ENCODE measurements at regions not wholly inside any gene's neighbourhood (a gene's known extent, or its start where the extent isn't known, plus 50 kb on each side); places are given as distances from the start of the nearest gene placed in this dataset.

DNA sequence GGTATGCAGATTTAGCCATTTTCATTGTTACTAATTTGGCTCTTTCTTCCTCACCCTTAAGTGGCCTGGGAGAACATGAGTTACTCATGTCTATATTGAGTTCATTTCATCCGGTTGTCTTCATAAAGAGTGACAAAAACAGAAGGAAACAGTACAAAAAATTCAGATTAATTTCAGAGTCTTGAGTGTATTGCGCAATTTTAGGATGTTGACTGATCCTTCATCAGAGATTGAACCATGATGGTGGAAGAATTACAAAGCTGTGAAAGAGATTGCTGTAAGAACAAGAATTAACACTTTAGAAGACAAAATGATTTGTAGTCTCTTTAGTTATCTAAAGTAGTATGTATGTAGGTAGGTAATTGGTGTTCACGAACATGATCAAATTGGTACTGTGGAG lies 194.0 kb upstream of the PPP1R3A start:
- DNase-seq (ENCODE audit: low spot score) = no peak

DNA sequence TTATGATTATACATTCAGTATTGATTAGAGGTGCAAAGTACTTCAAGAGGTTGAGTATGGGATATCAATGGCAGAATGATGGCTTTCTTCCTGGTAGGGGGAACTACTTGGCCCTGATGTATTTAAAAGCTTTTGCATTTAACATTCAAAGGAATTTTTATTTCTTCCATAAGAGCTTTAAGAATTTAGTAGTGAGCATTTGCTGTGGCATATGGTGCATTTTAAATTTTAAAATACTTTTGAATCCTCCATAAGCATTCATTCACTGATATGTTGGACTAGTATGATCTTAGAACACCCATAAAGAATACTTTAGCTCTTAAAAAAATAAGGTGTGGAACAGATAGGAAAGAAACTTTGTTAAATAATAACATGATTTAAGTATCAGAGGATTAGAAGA lies 191.9 kb upstream of the PPP1R3A start:
- no peak for DNase-seq (ENCODE audit: low spot score)

DNA sequence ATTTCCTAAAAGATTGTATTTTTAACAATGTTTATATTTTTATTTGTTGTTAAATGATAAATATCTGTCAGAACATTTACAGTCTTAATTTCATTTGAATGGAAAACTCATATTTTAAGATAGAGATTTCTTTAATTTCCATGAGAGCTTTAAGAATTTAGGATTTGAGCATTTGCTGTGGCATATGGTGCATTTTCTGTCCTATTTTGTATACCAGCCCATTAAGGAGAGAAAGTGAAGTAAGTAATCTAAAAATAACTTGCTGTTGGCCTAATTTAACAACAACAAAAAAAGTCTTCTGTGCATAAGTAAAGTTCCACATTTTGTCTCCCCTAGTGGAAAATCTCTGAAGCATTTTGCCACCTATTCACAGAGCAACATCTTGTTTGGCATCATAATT lies 190.9 kb upstream of the PPP1R3A start:
- DNase-seq (ENCODE audit: low spot score) = no peak

DNA sequence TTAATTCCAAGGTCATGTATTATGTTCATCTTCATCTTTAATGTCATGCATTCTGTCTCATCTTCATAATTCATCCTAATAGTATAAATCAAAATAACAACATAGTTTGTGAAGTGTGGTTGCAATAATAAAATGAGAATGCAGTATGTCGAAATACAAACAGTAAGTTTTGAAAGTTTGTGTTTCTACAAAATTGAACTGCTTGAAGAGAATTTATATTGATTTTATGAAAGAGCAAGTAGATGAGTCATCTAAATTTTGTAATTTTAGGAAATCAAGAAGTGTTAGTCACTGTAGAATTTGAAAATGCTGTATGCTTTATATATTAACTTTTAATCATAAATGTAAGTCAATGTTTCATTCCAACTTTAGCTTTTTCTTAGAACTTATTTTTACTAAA lies 190.5 kb upstream of the PPP1R3A start:
- DNase-seq (ENCODE audit: low spot score) = no peak

DNA sequence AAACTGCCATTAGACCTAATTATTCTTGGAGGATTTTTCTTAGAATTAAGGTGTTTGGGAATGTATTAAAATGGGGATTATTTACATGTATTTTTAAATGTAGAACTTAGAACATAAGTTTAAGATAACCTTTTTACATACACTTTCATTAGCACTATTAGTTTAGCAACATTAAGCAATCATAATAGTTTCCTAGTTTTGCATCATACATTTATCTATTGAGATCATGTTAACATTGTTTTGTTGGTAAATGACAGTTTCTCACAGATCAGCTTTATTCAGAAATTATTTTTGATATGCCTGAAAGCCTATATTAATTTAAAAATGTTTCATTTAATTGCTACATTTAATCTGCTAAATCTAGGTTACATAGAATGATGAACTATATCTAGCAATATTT lies 189.7 kb upstream of the PPP1R3A start:
- no peak for DNase-seq (ENCODE audit: low spot score)

DNA sequence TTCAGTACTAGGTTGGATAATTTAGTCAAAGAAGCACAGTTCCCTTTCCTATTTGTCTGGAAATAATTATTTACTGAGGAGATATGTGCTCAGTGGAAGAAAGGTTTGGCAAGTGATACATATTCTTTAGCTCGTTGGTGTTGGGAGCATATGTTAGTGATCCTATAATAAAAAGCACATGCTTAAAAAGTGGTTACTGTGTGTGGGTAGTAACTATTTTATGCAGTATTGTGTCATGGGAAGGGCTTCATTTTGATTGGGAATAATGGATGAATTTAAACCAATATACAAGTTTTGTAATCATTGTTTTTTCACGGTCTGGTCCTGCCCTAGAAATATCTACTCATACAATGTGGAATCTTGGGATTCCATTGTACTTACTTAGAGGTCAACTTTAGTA lies 188.7 kb upstream of the PPP1R3A start:
- no peak for DNase-seq (ENCODE audit: low spot score)

DNA sequence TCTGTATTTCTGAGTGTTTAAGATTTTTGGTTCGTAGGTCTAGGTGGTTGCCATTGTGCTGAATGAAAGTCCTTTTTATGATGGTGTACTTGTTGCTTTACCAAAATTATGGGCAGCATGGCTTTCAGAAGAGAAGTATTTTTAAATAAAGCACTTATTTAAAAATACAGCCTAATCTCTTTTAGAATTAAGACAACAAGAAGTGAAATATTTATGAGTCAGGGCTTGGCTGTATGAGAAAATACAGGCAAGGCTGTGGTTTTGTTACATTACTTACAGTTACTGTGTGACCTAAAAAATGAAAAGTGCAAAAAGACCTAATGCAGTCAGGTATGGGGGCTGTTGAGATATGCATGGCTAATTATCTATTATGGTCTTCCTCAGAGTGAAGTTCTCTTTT lies 185.2 kb upstream of the PPP1R3A start:
- no peak for DNase-seq (ENCODE audit: low spot score)

DNA sequence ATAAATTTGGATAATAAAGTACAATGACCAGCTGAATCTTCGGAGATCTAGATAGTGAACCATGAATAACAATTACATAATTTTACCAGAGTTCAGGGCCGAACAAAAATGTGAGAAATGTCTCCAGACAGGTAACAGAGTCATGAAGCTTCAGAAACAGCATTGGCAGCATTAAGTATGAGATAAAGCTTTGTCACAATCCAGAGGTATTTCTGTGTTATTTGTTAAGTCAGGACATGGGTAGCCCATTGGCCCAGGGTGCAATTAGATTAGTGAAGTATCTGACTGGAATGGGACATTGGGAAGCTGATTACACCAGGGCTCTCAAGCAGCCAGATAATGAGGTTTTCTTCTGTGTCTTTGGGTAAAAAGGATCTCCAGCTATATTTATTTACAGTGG lies 184.2 kb upstream of the PPP1R3A start:
- no peak for DNase-seq (ENCODE audit: low spot score)

DNA sequence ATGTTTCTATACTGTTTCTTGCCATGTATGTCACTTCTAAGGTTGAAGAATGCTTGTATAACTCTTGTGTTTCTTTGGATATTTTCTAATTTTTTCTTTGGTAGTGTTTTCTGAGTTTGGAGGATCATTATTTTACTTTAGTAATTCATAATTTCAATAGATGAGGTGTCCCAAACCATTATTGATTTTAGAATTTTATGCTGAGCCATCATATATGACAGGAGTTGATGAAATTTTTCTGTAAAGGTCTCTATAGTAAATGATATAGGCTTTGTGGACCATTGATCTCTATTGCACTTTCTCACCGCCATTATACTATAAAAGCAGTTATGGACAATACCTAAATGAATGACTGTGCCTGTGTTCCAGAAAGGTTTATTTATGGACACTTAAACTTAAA lies 183.3 kb upstream of the PPP1R3A start:
- no peak for DNase-seq (ENCODE audit: low spot score)

DNA sequence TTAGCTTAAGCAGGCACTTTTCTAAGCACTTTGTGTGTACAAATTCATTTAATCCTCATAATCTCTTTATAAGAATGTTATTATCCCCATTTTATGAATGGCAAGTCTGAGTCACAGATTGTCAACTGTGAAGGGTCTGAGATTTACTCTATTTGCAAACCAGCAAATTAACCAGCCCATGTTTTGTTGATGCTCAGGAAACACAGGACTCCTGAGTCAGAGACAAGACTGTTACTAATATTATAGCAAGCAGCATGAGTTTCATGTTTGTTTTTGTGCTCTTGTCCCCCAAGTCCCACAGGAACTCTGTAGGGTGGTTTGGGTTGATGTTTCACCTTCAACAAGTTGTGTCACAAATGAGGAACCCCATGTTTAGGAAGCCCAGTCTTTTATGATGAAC lies 182.0 kb upstream of the PPP1R3A start:
- no peak for DNase-seq (ENCODE audit: low spot score)

DNA sequence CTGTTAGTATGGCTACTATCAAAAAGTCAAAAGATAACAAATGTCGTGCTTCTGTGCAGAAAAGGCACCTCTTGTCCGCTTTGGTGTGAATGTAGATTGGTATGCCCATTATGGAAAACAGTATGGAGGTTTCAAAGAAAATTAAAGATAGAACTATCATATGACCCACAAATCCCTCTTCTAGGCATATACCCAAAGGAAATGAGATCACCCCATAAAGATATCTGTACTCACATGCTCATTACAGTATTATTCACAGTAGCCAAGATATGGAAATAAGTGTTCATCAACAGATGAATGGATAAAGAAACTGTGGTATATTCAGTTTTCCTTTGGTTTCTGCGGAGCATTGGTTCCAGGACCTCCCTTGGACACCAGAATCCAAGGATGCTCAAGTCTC lies 180.5 kb upstream of the PPP1R3A start:
- no peak for DNase-seq (ENCODE audit: low spot score)

DNA sequence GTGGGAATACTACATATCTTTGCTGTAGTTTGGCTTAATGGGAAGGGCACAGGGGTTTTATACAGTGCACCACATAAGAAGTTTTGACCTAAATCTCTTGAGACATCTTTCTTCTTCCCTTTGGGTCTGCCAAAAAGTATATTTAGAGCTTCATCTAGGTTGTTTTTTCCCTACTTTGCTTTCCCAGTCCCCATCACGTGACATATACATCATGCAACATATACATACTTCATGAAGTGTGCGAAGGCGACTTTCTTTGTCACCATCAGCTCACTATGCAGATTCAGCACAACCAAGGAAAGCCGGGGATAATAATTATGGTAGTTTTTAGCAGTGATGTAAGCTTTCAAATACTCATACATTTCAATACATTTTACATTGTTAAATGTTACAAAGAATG lies 177.1 kb upstream of the PPP1R3A start:
- no peak for DNase-seq (ENCODE audit: low spot score)

DNA sequence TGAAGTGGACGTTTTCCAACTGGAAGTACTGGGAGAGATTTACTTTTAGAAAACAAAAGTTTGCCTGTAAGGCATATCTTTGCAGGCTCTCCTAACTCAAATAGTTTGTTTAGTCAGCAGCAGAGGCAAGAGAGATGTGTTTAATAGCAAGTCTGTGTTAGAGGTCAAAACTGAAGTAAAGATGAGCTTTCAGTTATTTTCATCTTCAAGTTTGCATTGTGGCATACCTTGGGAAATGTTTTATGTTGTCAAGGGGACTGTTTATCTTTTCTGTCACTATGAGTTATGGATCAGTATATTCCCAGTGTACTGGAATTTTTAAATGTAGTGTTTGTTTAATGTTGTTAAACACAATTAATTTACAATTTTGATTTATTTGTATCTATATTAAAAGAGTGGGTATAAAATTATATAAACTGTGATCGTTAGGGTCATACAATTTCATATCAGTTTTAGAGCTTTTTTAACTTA lies 169.7 kb upstream of the PPP1R3A start:
- DNase-seq (ENCODE audit: low spot score) = no peak

DNA sequence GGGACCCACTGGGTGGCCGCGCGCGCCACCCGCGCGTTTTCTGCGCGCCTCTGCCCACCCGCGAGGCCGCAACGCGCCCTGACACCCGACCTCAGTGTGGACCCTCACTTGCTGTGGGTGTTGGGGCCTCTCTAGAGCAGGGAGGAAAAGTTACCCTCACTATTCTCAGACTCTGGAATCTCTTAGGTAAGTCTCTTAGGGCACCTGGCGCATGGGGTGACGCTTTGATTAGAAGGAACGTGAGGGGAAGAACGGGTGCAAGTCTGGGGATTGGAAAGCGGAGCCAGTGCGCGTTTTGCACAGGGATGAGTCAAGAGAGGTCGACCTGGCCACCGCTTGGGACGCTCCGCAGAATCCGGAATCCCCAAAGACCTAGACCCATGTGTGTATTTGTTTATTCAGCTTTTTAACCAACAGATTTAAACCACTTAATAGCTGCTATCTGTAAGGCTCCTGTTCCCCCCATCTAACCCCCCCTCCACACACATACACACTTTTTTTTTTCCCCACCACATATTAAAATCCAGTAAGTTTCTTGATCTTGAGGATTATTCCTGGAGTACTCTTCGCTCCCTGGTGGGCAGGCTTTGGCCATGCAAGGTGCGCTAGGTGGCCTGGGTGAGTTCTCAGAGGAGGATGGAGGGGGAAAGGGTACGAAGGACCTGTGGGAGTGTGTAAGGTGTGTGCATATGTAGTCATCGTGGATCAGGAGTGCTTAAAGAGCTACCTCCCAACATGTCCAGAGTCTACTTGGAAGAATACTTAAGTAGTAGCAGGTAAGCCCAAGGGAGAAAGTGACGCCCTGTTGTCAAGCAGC lies 169.1 kb upstream of the PPP1R3A start:
- DNase-seq (ENCODE audit: low spot score) = no peak

DNA sequence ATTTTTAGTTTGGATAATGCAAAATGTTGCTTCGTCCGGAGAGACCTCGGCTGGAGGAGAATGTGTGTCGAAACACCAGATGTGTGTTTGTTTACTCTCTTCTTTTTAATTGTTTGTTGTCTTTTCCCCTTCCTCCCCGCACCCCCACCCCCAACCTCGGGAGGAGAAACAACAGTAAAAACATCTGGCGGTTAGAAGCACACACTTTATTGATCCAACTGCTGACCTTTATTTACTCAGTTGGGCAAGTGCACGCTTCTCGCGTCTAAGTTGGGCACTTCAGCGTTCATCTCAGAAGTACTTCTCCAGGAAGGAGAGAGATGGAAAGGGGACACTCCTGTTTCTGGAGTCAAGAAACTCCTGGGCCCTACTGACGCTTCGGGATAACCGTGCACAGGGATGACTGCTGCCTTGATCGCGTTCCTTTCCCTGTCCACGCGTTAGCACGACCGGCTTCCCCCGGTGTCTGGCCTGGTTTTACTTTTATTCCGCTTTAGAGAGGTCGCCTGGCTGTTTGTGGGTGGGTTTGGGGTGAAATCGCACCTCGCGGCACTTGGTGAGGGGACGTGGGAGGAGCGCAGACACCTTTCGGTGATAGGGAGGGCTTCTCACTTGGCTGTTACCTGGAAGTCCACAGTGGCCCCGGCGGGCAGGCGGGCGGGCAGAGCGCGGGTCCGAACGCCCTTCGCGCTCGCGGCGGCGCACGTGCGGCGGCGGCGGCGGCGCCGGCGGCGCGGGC lies 168.3 kb upstream of the PPP1R3A start:
- no peak for DNase-seq (ENCODE audit: low spot score)

DNA sequence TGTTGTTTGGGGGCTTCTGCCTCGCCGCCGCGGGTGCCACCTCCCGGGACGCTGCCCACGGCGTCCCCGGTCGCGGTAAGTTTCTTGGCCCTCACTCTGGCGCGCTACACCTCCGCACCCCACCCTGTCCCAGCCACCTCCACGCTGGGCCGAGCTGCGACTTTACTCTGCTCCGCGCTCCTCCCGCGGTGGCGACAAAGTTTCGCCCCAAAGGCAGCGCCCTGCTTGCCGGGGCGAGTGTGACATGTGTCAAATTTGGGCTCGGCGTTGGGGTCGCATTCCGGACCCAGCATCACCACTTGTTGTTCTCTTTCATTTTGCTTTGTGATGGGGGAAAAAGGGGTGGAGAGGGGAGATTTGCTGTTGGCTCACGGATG lies 167.7 kb upstream of the PPP1R3A start:
- no peak for DNase-seq (ENCODE audit: low spot score)

DNA sequence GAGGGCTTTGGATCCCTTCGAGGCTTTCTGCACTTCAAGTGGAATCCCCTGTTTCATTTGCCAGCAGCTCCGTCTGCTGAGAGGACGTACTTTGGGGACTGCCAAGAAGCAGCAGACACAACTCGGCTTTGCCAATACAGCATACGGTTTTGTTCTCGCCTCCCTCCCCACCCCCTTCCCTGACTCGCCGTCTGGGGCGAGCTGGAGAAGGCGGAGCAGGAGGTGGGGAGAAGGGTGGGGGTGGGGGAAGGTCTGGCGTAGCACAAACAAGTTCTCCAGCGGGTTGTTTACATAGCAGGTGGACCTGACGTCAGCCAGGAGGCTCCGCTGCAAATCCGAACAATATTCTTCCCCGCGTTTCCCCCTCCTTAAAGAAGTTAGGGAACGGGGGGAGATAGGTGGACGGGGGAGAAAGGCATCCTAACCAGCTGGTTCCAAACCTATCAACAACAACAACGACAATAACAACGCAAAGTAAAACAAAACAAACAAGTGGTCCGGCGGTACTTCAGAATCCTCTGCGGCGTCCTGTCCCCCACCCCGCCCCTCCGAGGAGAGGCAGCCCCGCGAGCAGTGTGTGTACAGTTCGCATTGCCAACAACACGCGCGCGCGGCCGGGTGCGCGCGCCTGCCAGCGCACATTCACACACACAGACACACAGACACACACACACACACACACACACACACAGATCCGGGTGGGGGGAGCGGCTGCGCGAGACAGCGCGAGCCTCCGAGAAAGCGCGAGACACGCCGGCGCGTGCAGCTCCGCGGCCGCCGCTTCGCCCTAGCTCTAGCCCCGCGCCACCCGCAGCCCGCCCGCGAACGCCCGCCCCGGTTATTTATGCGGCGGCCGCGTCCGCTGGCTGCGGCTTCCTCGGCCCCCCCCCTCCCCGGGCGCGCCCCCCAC lies 167.0 kb upstream of the PPP1R3A start:
- DNase-seq (ENCODE audit: low spot score) = peak; percentile 71

DNA sequence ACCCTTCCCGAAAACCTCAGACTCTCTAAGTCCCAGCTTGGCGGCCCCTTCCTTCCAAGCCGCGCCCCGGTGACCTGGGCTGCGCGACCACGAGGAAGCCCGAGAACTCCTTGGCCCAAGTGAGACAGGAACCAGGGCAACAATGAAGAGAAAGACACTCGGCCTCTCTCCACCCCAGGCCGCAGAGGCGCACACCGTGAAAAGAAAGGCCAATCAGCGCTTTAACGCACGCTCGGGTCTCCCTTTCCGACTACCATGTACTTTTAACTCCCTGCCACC lies 166.4 kb upstream of the PPP1R3A start:
- DNase-seq (ENCODE audit: low spot score) = no peak

DNA sequence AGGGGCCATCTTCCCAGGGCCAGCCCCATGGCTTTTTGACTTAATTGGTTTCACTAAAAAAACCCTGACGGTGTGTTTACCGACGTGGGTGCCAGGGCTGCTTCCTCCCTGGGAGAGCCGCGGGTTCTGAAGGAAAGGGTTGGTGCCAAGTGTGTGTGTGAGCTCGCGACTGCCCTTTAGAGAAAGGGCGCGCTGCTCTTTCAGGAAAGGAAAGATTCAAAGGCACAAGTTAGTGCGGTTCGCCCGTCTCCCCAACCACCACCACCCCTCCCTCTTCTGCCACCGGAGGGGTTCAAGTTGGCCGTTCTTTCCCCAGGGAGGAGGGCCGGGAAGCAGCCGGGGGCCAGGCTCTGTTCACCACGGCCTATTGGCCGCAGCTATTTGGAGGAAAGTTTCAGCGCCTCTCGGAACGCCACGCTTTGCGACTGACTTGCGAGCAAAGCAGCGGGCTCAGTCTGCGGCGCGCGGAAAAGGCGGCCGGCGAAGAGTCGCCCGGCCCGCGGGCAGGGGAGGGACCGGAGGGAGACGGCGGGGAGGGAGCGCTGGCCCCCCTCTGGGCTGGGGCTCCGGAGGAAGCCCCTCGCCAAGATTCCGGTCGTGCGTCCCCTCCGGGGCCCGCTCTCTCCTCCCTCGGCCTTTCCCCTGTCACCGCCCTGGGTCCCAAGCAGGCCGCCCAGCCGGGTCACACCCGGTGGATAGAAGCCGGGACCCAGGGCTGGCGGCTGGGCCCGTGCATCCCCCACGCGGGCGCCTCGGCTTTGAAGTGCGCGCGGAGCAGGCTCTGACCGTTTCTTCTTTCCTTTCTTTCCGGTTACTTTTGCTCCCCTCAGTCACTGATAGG lies 165.9 kb upstream of the PPP1R3A start:
- DNase-seq (ENCODE audit: low spot score) = peak; percentile 35

DNA sequence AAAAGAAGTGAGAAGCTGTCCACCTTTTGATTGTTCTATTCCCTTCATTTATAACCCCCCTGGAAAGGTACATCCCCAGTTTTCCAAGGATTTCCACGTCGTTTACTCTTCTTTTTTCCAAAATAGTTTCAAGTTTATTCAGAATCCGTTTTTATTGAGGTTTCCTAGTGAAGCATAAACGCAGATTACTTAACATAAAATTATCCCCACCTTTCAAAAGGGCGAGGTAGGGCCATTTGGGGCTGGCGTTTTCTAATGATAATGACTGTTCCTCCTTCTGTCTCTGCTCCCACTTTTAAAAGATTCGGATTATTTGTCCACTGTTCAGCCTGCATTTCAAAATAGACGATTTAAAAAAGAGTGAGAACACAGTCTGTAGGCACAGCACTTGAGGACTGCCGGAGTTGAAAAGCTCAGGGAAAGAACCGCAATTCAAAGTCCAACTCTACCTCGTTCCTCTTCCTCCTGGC lies 165.2 kb upstream of the PPP1R3A start:
- no peak for DNase-seq (ENCODE audit: low spot score)

DNA sequence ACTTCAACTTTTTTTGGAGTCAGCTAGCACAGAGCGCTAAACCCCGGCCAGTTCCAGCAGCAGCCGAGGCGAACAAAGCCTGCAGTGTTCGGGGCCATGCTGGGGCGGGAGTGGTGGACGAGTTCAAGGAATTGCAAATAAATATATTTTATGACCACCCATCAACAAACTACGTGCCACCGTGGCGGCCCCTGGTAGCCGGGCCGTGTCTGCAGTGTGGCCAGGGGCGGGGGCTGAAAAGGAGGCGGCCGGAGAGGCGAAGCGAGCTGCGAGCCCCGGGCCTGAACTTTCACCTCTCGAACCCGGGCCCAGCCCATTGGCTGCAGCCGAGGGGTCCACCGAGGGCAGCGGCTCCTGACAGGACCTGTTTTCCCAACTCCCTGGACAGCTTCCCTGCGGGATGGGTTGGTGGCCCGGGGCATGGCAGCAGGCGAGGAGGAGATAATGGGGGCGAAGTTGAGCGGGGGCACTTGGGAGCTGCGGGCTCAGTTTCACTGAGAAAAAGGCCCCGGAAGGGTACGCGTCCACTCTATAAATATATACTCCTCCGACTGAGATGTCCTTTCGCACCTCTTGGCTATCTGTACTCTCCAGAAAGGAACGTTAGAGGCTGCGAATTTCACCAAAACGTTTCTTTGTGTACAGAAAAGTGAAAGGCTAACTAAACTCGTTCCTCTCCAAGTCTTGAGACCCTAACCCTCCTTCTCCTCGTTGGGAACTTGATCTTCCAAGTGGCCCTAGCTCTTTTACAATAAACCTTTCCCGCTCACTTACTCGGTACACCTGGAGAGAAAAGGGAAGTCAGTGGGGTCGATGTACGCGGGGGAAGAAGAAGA lies 164.6 kb upstream of the PPP1R3A start:
- DNase-seq (ENCODE audit: low spot score) = peak; percentile 19
